H1 (cell line): ENCODE measurements at regions not wholly inside any gene's neighbourhood (a gene's known extent, or its start where the extent isn't known, plus 50 kb on each side); places are given as distances from the start of the nearest gene placed in this dataset.

Experiments used
- BCL11A ChIP-seq, 2 experiments: IDR thresholded peaks; one replicate each; pipeline ENCODE4 v1.6.1; 2011; ENCODE audit warnings: low read depth in 2 of 2, low read length in 2 of 2, mild to moderate bottlenecking in 2 of 2
- JUND ChIP-seq: IDR thresholded peaks from 2 replicates; pipeline ENCODE4 v1.6.1; 2011; ENCODE audit warnings: mild to moderate bottlenecking, improper control_type of control experiment, low read length
- KDM1A ChIP-seq: fragments of 200-600, 300-600 bp; sonication (generic); IDR thresholded peaks from 2 replicates; pipeline ENCODE4 v1.7.1; 2016; ENCODE audit warnings: mild to moderate bottlenecking, low read length, borderline replicate concordance
- RFX5 ChIP-seq: IDR thresholded peaks from 2 replicates; pipeline ENCODE4 v1.6.1; 2011; ENCODE audit warnings: low read depth, low read length, improper control_type of control experiment, borderline replicate concordance
- SP4 ChIP-seq: IDR thresholded peaks from 2 replicates; pipeline ENCODE4 v1.6.1; 2012; ENCODE audit warnings: low read length, inconsistent platforms

- no peak for TF ChIP-seq BCL11A (IDR thresholded peaks at IDR 0.05; ENCODE audit: low read depth in 2 of 2, low read length in 2 of 2)
- TF ChIP-seq JUND, result no peak
- TF ChIP-seq KDM1A, result no peak
- TF ChIP-seq SP4, result no peak
- TF ChIP-seq RFX5, result no peak
Measured at GRCh38 chr10:2987185-2987768, 80.1 kb upstream of the PFKP start (continued).
